Neural cell (in vitro differentiated cells): ENCODE measurements at regions not wholly inside any gene's neighbourhood (a gene's known extent, or its start where the extent isn't known, plus 50 kb on each side); places are given as distances from the start of the nearest gene placed in this dataset.

Experiments used
- SMC3 ChIP-seq: fragments of 450-650 bp; conservative IDR thresholded peaks from 2 replicates; pipeline ENCODE4 v1.6.1; 2014; ENCODE audit warnings: antibody characterized with exemption, mild to moderate bottlenecking, moderate library complexity; ENCODE audit not compliant: poor library complexity
- TAF1 ChIP-seq: IDR thresholded peaks from 2 replicates; pipeline ENCODE4 v1.6.1; 2012; ENCODE audit warnings: low read depth

GRCh38 chr11:45489281-45489905, 176.0 kb downstream of the CHST1 start:
- TF ChIP-seq SMC3 (peak; percentile 75), TAF1 (peak; percentile 24)
